DOHH2 (cell line): ENCODE measurements at regions not wholly inside any gene's neighbourhood (a gene's known extent, or its start where the extent isn't known, plus 50 kb on each side); places are given as distances from the start of the nearest gene placed in this dataset.

Experiments
- H3F3A ChIP-seq: fragments of 200-600 bp; sonication (generic), shearing (Covaris generic); 2 replicates; pipeline ENCODE4 v1.6.0; 2016; ENCODE audit warnings: antibody characterized with exemption, mild to moderate bottlenecking; ENCODE audit not compliant: control insufficient read depth, insufficient read depth
- H3K27ac ChIP-seq: fragments of 200-600 bp; sonication (generic); 2 replicates; pipeline ENCODE4 v1.5.1; 2014; ENCODE audit warnings: low read depth, mild to moderate bottlenecking, low read length, moderate library complexity
- H3K27me3 ChIP-seq: fragments of 200-600 bp; sonication (generic); 2 replicates; pipeline ENCODE4 v1.6.1; 2014; ENCODE audit warnings: mild to moderate bottlenecking, low read length, mixed read lengths; ENCODE audit not compliant: control insufficient read depth
- H3K36me3 ChIP-seq: fragments of 200-600 bp; sonication (generic); 2 replicates; pipeline ENCODE4 v1.6.1; 2014; ENCODE audit warnings: mild to moderate bottlenecking, low read length, moderate library complexity, mixed read lengths; ENCODE audit not compliant: control insufficient read depth
- H3K4me1 ChIP-seq: fragments of 200-600 bp; sonication (generic); 2 replicates; pipeline ENCODE4 v1.6.1; 2014; ENCODE audit warnings: mild to moderate bottlenecking, low read length, mixed read lengths; ENCODE audit not compliant: control insufficient read depth
- H3K4me2 ChIP-seq: fragments of 200-600 bp; sonication (generic); 2 replicates; pipeline ENCODE4 v1.6.0; 2014; ENCODE audit warnings: mild to moderate bottlenecking, low read length, moderate library complexity
- H3K4me3 ChIP-seq: fragments of 200-600 bp; sonication (generic); 2 replicates; pipeline ENCODE4 v1.5.1; 2014; ENCODE audit warnings: mild to moderate bottlenecking, low read length, mixed read lengths
- H3K79me2 ChIP-seq: fragments of 200-600 bp; sonication (generic); 2 replicates; pipeline ENCODE4 v1.6.1; 2014; ENCODE audit warnings: mild to moderate bottlenecking, low read length, mixed read lengths; ENCODE audit not compliant: control insufficient read depth
- H3K9me2 ChIP-seq: fragments of 200-600 bp; sonication (generic); replicated peaks from 2 replicates; pipeline ENCODE4 v1.6.1; 2014; ENCODE audit warnings: mild to moderate bottlenecking, low read length, mixed read lengths; ENCODE audit not compliant: control insufficient read depth
- H3K9me3 ChIP-seq: fragments of 200-600 bp; sonication (generic); 2 replicates; pipeline ENCODE4 v1.6.1; 2014; ENCODE audit warnings: antibody characterized with exemption, low read length, mixed read lengths; ENCODE audit not compliant: control insufficient read depth, insufficient read depth
- H4K20me1 ChIP-seq: fragments of 200-600 bp; sonication (generic); 2 replicates; pipeline ENCODE4 v1.6.0; 2014; ENCODE audit warnings: low read depth, mild to moderate bottlenecking, antibody characterized with exemption, low read length, moderate library complexity; ENCODE audit not compliant: control insufficient read depth, insufficient read depth
- EZH2phosphoT487 ChIP-seq: fragments of 200-600 bp; sonication (generic); IDR thresholded peaks from 2 replicates; pipeline ENCODE4 v1.6.1; 2017; ENCODE audit warnings: borderline replicate concordance, mild to moderate bottlenecking, antibody characterized with exemption, low read length, moderate library complexity, mixed read lengths
- TF ChIP-seq, protein P1 (sequence below): fragments of 200-600 bp; sonication (generic); IDR thresholded peaks from one replicate; pipeline ENCODE4 v1.5.1; 2014; ENCODE audit warnings: antibody characterized with exemption, mild to moderate bottlenecking, low read depth, low read length; ENCODE audit not compliant: poor library complexity, severe bottlenecking

DNA sequence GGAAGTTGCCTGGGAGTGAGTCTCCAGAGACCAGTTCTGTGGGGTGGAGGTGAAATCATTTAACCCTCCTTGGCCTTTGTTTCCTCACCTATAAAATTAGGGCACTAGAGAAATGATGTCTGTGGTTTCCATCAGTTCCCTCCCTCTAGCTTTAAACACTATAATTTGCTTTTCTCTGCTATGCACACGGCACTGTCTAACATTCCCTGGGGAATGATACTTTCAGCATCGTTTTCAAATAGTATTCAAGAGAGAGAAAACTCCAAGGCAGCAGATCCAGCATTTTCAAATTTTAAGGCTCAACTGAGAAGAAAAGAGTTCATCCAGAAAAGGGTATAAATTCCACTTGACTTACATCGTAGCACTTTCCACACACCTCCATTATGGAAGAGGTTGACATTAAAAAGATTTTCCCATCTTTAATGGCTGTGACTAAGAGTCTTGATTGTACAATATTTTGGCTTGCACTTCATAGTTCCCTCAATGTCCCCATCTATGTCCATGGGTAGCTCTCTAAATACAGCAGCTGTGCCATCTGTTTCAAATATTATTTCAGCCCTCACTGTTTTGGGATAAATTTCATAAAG, 137.7 kb upstream of the ZPLD1 start:
- Histone ChIP-seq H4K20me1 (no peaks in the 10 kb centered on the region), H3K9me3 (no peaks in the 10 kb centered on the region)

DNA sequence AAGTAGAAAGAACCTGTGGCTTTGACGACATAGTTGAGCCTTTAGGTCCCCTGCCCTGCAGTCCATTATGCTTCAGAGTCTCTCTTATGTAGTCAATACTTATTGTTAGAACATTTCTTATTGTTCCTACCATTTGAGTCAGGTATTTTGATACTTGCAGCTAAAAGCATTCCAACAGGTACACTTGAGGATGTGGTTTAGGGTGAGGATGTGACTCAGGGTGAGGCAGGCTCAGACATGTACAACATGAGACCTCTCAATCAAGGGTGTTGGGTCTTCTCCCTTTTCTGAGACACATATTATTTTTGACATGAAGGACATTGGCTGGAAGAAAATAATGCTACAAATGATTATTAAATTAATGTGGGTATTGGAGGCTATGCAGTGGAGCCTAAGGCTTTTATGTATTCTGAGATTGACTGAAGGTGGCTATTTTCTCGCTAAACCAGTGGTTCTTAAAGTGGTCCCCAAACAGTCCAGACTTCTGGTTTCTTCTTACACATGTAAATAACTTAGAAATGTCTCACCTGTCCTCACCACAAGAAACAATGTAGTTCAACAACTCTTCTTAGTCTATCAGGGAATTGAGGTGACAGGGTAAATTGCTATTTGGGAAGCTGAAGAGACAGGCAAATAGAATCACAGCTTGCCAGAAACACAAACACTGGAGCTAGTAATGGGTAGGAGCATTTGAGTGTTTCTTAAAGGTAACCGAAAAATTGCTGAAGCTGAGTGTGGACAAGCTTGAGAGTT, 135.5 kb upstream of the ZPLD1 start:
- H3K27ac ChIP-seq = no peak overlapping the region
- H3K79me2 ChIP-seq = no peaks in the 10 kb centered on the region

More for the DNA sequence above, 137.7 kb upstream of the ZPLD1 start:
- no peak overlapping the region for H3K4me2 ChIP-seq
- no peaks in the 10 kb centered on the region for H3K27me3 ChIP-seq
- TF ChIP-seq EZH2phosphoT487 = no peak
- TF ChIP-seq, protein P1, sequence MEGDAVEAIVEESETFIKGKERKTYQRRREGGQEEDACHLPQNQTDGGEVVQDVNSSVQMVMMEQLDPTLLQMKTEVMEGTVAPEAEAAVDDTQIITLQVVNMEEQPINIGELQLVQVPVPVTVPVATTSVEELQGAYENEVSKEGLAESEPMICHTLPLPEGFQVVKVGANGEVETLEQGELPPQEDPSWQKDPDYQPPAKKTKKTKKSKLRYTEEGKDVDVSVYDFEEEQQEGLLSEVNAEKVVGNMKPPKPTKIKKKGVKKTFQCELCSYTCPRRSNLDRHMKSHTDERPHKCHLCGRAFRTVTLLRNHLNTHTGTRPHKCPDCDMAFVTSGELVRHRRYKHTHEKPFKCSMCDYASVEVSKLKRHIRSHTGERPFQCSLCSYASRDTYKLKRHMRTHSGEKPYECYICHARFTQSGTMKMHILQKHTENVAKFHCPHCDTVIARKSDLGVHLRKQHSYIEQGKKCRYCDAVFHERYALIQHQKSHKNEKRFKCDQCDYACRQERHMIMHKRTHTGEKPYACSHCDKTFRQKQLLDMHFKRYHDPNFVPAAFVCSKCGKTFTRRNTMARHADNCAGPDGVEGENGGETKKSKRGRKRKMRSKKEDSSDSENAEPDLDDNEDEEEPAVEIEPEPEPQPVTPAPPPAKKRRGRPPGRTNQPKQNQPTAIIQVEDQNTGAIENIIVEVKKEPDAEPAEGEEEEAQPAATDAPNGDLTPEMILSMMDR = no peak
- no peaks in the 10 kb centered on the region for H3K36me3 ChIP-seq
- no peak overlapping the region for H3K4me3 ChIP-seq
- H3K9me2 ChIP-seq = no peaks in the 10 kb centered on the region
- H3K79me2 ChIP-seq = no peaks in the 10 kb centered on the region
- no peak overlapping the region for H3K27ac ChIP-seq
- H3F3A ChIP-seq = no peaks in the 10 kb centered on the region
- no peaks in the 10 kb centered on the region for H3K4me1 ChIP-seq

GRCh38 chr3:102301155-102301880, 133.5 kb upstream of the ZPLD1 start:
- Histone ChIP-seq H3K4me3 (no peak overlapping the region), H3F3A (no peaks in the 10 kb centered on the region), H3K9me3 (no peaks in the 10 kb centered on the region), H3K9me2 (no peaks in the 10 kb centered on the region), H3K27ac (no peak overlapping the region), H3K4me2 (no peak overlapping the region), H3K36me3 (no peaks in the 10 kb centered on the region), H3K79me2 (no peaks in the 10 kb centered on the region), H3K27me3 (no peaks in the 10 kb centered on the region), H3K4me1 (no peaks in the 10 kb centered on the region), H4K20me1 (no peaks in the 10 kb centered on the region)
- TF ChIP-seq, protein P1 = no peak

More for the DNA sequence above, 135.5 kb upstream of the ZPLD1 start:
- Histone ChIP-seq H3K4me1 (no peaks in the 10 kb centered on the region), H3F3A (no peaks in the 10 kb centered on the region), H3K9me3 (no peaks in the 10 kb centered on the region), H3K27me3 (no peaks in the 10 kb centered on the region), H3K4me2 (no peak overlapping the region), H3K9me2 (no peaks in the 10 kb centered on the region), H3K36me3 (no peaks in the 10 kb centered on the region), H3K4me3 (no peak overlapping the region), H4K20me1 (no peaks in the 10 kb centered on the region)
- TF ChIP-seq EZH2phosphoT487 = no peak
- TF ChIP-seq, protein P1 = no peak
